ENCODE measurements at regions not wholly inside any gene's neighbourhood (a gene's known extent, or its start where the extent isn't known, plus 50 kb on each side); places are given as distances from the start of the nearest gene placed in this dataset.
A peak's percentile ranks its signal among the peaks of the same experiment; 100 is the strongest.
"Not testable (repeated sequence)": the region's sequence is repeated elsewhere in the genome, so short reads cannot be mapped to it uniquely, and the experiment has no call there.

GRCh38 chr20:50330504-50331313 lies 140.1 kb downstream of the CEBPB start:
- DNase-seq, result no peak

- DNase-seq, result no peak
These were observed 141.1 kb downstream of the CEBPB start for GRCh38 chr20:50331469-50332363.

- DNase-seq, result no peak
These were observed 141.9 kb downstream of the CEBPB start for GRCh38 chr20:50332491-50332980.

GRCh38 chr20:50333131-50333670 lies 142.6 kb downstream of the CEBPB start:
- no peak for DNase-seq

- no peak for DNase-seq
These were observed 143.2 kb downstream of the CEBPB start for GRCh38 chr20:50333812-50334211.

- DNase-seq, result not testable (repeated sequence)
These were observed 143.9 kb downstream of the CEBPB start for GRCh38 chr20:50334512-50334911.

GRCh38 chr20:50335105-50335504 lies 144.5 kb downstream of the CEBPB start:
- peak; percentile 88 for DNase-seq

GRCh38 chr20:50335866-50336265 lies 145.2 kb downstream of the CEBPB start:
- DNase-seq, result no peak

- no peak for DNase-seq
These were observed 146.0 kb downstream of the CEBPB start for GRCh38 chr20:50336661-50337060.

GRCh38 chr20:50337521-50338466 lies 147.2 kb downstream of the CEBPB start:
- DNase-seq, result no peak

- no peak for DNase-seq
These were observed 148.1 kb downstream of the CEBPB start for GRCh38 chr20:50338479-50339391.

- no peak for DNase-seq
These were observed 148.9 kb downstream of the CEBPB start for GRCh38 chr20:50339466-50339901.

GRCh38 chr20:50340541-50340940 lies 149.9 kb downstream of the CEBPB start:
- no peak for DNase-seq

- no peak for DNase-seq
These were observed 150.4 kb downstream of the CEBPB start for GRCh38 chr20:50341050-50341449.

GRCh38 chr20:50341880-50342637 lies 151.4 kb downstream of the CEBPB start:
- DNase-seq, result peak; percentile 87

GRCh38 chr20:50342638-50343102 lies 152.0 kb downstream of the CEBPB start:
- no peak for DNase-seq

GRCh38 chr20:50343125-50343489 lies 152.5 kb downstream of the CEBPB start:
- DNase-seq, result no peak

GRCh38 chr20:50343490-50344179 lies 153.0 kb downstream of the CEBPB start:
- DNase-seq, result no peak

GRCh38 chr20:50344232-50345071 lies 153.8 kb downstream of the CEBPB start:
- DNase-seq, result no peak

All from NCI-H510A treated with DMSO at 0.1 percent for 48 hours (cell line).